Smooth muscle cell (in vitro differentiated cells): ENCODE measurements at regions not wholly inside any gene's neighbourhood (a gene's known extent, or its start where the extent isn't known, plus 50 kb on each side); places are given as distances from the start of the nearest gene placed in this dataset.

Experiments used
- DNase-seq: peaks from one replicate; lab custom pipeline; 2025; ENCODE audit not compliant: unreplicated experiment; lab: John Stamatoyannopoulos, UW
- H2AFZ ChIP-seq: fragments of 200-600 bp; sonication (generic); 2 replicates; pipeline ENCODE4 v1.6.0; 2016; ENCODE audit warnings: antibody characterized with exemption, low read depth, mild to moderate bottlenecking
- H3F3A ChIP-seq: fragments of 200-600 bp; sonication (generic); 2 replicates; pipeline ENCODE4 v1.6.0; 2017; ENCODE audit warnings: antibody characterized with exemption, low read depth
- H3K27ac ChIP-seq: fragments of 200-600 bp; sonication (generic); 2 replicates; pipeline ENCODE4 v1.5.1; 2016; ENCODE audit warnings: low read depth, mild to moderate bottlenecking
- H3K27me3 ChIP-seq: fragments of 200-600 bp; sonication (generic); 2 replicates; pipeline ENCODE4 v1.6.1; 2016; ENCODE audit warnings: low read depth, mild to moderate bottlenecking
- H3K36me3 ChIP-seq: fragments of 200-600 bp; sonication (generic); 2 replicates; pipeline ENCODE4 v1.5.1; 2016; ENCODE audit warnings: low read depth
- H3K4me1 ChIP-seq: fragments of 200-600 bp; sonication (generic); 2 replicates; pipeline ENCODE4 v1.5.1; 2016; ENCODE audit warnings: low read depth
- H3K4me2 ChIP-seq: fragments of 200-600 bp; sonication (generic); 2 replicates; pipeline ENCODE4 v1.6.0; 2016; ENCODE audit warnings: mild to moderate bottlenecking
- H3K4me3 ChIP-seq: fragments of 200-600 bp; sonication (generic); 2 replicates; pipeline ENCODE4 v1.5.1; 2016; ENCODE audit warnings: mild to moderate bottlenecking
- H3K79me2 ChIP-seq: fragments of 200-600 bp; sonication (generic); 2 replicates; pipeline ENCODE4 v1.6.0; 2016; ENCODE audit warnings: low read depth, mild to moderate bottlenecking
- H3K9ac ChIP-seq: fragments of 200-600 bp; sonication (generic); 2 replicates; pipeline ENCODE4 v1.6.0; 2016; ENCODE audit warnings: low read depth
- H3K9me3 ChIP-seq: fragments of 200-600 bp; sonication (generic); replicated peaks from 2 replicates; pipeline ENCODE4 v1.5.1; 2016; ENCODE audit warnings: low read depth
- H4K20me1 ChIP-seq: fragments of 200-600 bp; sonication (generic); 2 replicates; pipeline ENCODE4 v1.6.0; 2016; ENCODE audit warnings: low read depth
- WGBS: methylation state at CpG from one replicate; pipeline ENCODE4 v1.1.7; 2016; ENCODE audit warnings: low lambda C conversion rate; 5-methylcytosine and 5-hydroxymethylcytosine counted together
- TF ChIP-seq, protein P1 (sequence below): fragments of 200-600 bp; sonication (generic); IDR thresholded peaks from 2 replicates; pipeline ENCODE4 v1.5.1; 2017; ENCODE audit warnings: borderline replicate concordance, mild to moderate bottlenecking, antibody characterized with exemption; ENCODE audit not compliant: insufficient read depth, poor library complexity, severe bottlenecking

DNA sequence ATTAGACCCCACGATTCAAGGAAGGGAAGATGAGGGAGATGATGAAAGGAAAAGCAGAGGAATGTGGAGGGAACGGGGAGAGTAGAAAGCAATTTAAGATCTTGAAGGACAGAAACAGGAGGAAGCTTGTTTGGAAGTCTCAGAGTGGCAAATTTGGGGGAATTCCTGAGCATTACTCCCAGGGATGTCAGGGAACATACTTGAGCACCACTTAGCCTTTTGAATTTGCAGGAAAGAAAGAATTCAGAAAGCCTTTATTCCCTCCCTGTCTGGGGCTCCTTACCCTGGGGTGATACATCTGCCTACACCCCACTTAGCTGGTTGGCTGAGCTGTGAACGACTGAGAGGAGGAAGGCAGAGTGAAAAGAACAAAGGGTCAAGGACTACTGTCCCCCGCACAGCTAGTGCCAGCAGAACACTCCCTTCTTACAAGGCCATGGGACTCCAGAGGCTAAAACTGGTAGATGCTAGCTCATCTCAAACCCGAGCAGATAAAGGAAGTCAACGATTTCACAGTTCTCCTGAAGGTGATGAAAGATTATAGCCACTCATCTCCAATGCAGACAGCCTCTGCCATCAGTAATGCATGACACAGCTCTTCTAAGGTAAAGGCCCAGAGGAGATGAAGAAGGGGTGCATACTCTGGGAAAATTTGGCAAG is 84.0 kb upstream of the AKIP1 start:
- Histone ChIP-seq H2AFZ (no peak overlapping the region), H3K36me3 (no peaks in the 10 kb centered on the region), H3K9ac (peak overlapping the region; percentile 73), H3F3A (peaks cover 58% of the 10 kb centered on the region), H4K20me1 (no peaks in the 10 kb centered on the region), H3K27me3 (no peaks in the 10 kb centered on the region), H3K4me2 (peak overlapping the region; percentile 72), H3K27ac (peak overlapping the region; percentile 94), H3K4me1 (peaks cover 63% of the 10 kb centered on the region), H3K79me2 (peaks cover 21% of the 10 kb centered on the region), H3K4me3 (no peak overlapping the region), H3K9me3 (no peaks in the 10 kb centered on the region)
- TF ChIP-seq, protein P1, sequence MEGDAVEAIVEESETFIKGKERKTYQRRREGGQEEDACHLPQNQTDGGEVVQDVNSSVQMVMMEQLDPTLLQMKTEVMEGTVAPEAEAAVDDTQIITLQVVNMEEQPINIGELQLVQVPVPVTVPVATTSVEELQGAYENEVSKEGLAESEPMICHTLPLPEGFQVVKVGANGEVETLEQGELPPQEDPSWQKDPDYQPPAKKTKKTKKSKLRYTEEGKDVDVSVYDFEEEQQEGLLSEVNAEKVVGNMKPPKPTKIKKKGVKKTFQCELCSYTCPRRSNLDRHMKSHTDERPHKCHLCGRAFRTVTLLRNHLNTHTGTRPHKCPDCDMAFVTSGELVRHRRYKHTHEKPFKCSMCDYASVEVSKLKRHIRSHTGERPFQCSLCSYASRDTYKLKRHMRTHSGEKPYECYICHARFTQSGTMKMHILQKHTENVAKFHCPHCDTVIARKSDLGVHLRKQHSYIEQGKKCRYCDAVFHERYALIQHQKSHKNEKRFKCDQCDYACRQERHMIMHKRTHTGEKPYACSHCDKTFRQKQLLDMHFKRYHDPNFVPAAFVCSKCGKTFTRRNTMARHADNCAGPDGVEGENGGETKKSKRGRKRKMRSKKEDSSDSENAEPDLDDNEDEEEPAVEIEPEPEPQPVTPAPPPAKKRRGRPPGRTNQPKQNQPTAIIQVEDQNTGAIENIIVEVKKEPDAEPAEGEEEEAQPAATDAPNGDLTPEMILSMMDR = no peak
- no peak for DNase-seq
- WGBS = 45% methylated on average over 6 of the region's 6 CpGs

- Histone ChIP-seq H3K27me3 (no peaks in the 10 kb centered on the region), H3K79me2 (peaks cover 11% of the 10 kb centered on the region), H3F3A (peaks cover 61% of the 10 kb centered on the region), H3K4me3 (no peak overlapping the region), H3K4me2 (no peak overlapping the region), H3K27ac (peak overlapping the region; percentile 94), H3K9me3 (no peaks in the 10 kb centered on the region), H2AFZ (no peak overlapping the region), H3K4me1 (peaks cover 65% of the 10 kb centered on the region), H3K9ac (peak overlapping the region; percentile 70), H3K36me3 (no peaks in the 10 kb centered on the region), H4K20me1 (no peaks in the 10 kb centered on the region)
- TF ChIP-seq, protein P1 = no peak
- whole genome bisulfite sequencing = 95% methylated on average over 3 of the region's 3 CpGs
- DNase-seq = no peak
Measured at GRCh38 chr11:8828046-8828445, 82.9 kb upstream of the AKIP1 start.

- Histone ChIP-seq H3K79me2 (peaks cover 4% of the 10 kb centered on the region), H3F3A (peaks cover 65% of the 10 kb centered on the region), H4K20me1 (no peaks in the 10 kb centered on the region), H2AFZ (no peak overlapping the region), H3K27ac (peak overlapping the region; percentile 94), H3K4me1 (peaks cover 72% of the 10 kb centered on the region), H3K4me3 (no peak overlapping the region), H3K27me3 (no peaks in the 10 kb centered on the region), H3K9me3 (no peaks in the 10 kb centered on the region), H3K4me2 (peak overlapping the region; percentile 56), H3K9ac (peak overlapping the region; percentile 80), H3K36me3 (no peaks in the 10 kb centered on the region)
- 68% methylated on average over 11 of the region's 11 CpGs for WGBS
- no peak for DNase-seq
- TF ChIP-seq, protein P1 = no peak
Measured at GRCh38 chr11:8828580-8829361, 82.2 kb upstream of the AKIP1 start.
